ENCODE measurements at regions not wholly inside any gene's neighbourhood (a gene's known extent, or its start where the extent isn't known, plus 50 kb on each side); places are given as distances from the start of the nearest gene placed in this dataset.

DNA sequence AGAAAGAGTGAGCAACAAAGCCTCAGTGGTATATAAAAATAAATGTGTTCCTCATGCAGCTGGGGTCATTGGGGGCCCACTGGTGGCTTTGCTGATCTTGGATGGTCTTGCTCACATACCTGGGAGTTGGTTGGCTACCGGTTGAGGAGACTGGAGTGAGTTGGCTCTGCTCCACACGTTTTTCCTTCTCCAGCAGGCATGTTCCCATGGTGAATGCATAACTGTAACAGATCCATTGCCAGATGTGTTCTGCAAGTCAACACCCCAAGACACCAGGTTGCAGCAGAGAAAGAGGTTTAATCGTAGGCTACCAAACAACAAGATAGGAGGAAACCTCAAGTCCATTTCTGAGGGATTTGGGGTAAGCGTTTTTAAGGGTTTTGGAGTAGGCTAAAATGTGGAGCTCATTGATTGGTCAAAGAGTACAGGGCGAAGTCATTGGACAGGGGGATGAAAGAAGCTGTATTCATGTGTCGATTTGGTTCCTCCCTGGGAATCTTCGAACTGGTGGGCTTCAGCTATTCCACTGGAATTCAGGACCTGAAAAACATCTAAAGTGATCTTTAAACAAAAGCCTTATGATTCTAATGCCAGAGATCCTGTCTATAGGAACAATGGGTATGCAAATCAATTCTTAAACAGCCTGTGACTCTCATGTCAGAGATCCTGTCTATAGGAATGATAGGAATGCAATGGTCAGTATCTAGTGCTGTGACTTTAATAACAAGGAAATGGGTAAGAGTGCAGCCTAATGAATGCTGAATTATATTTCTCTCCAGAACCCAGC lies 467.5 kb upstream of the C16orf82 start:
- no peak for TF ChIP-seq CTCF (IDR thresholded peaks at IDR 0.05)
- no peak for TF ChIP-seq EZH2phosphoT487 (IDR thresholded peaks at IDR 0.05)
- TF ChIP-seq EZH2 (IDR thresholded peaks at IDR 0.05) = no peak
